Astrocyte (in vitro differentiated cells and primary cell): ENCODE measurements at regions not wholly inside any gene's neighbourhood (a gene's known extent, or its start where the extent isn't known, plus 50 kb on each side); places are given as distances from the start of the nearest gene placed in this dataset.

Experiments
- DNase-seq: peaks from one replicate; pipeline ENCODE4 v3.0.0-alpha.2; 2010; ENCODE audit warnings: low read depth
- FAIRE-seq: peaks from 2 replicates; lab custom pipeline; 2011; peaks lifted over from hg19 to GRCh38; lab: Jason Lieb, UNC
- H2AFZ ChIP-seq: 2 replicates; pipeline ENCODE4 v1.6.0; 2012; ENCODE audit warnings: low read depth, low read length, inconsistent platforms
- H3K27ac ChIP-seq: 2 replicates; pipeline ENCODE4 v1.5.1; 2011; ENCODE audit warnings: low read depth, low read length, inconsistent platforms
- H3K27me3 ChIP-seq: 2 replicates; pipeline ENCODE4 v1.6.0; 2011; ENCODE audit warnings: low read length, inconsistent platforms; ENCODE audit not compliant: insufficient read depth
- H3K36me3 ChIP-seq: 2 replicates; pipeline ENCODE4 v1.5.1; 2011; ENCODE audit warnings: low read length, inconsistent platforms; ENCODE audit not compliant: insufficient read depth
- H3K4me1 ChIP-seq: 2 replicates; pipeline ENCODE4 v1.5.1; 2011; ENCODE audit warnings: low read length, inconsistent platforms; ENCODE audit not compliant: insufficient read depth
- H3K4me2 ChIP-seq: 2 replicates; pipeline ENCODE4 v1.6.0; 2012; ENCODE audit warnings: low read length, inconsistent platforms
- H3K4me3 ChIP-seq: 2 replicates; pipeline ENCODE4 v1.5.1; 2011; ENCODE audit warnings: low read depth, mild to moderate bottlenecking, low read length, inconsistent platforms; ENCODE audit not compliant: insufficient read depth
- H3K79me2 ChIP-seq: 2 replicates; pipeline ENCODE4 v1.6.0; 2012; ENCODE audit warnings: mild to moderate bottlenecking, low read length, inconsistent platforms; ENCODE audit not compliant: insufficient read depth
- H3K9ac ChIP-seq: 2 replicates; pipeline ENCODE4 v1.6.0; 2012; ENCODE audit warnings: mild to moderate bottlenecking, low read length, inconsistent platforms
- H3K9me3 ChIP-seq: 2 replicates; pipeline ENCODE4 v1.5.1; 2012; ENCODE audit warnings: low read depth, mild to moderate bottlenecking, low read length, inconsistent platforms; ENCODE audit not compliant: insufficient read depth
- H4K20me1 ChIP-seq: 2 replicates; pipeline ENCODE4 v1.6.0; 2012; ENCODE audit warnings: low read length, inconsistent platforms; ENCODE audit not compliant: insufficient read depth
- H3K27ac Mint-ChIP-seq: one replicate; pipeline ENCODE4 v1.8.0; 2021; ENCODE audit warnings: mild to moderate bottlenecking, mixed read lengths; ENCODE audit not compliant: unreplicated experiment
- H3K27me3 Mint-ChIP-seq: one replicate; pipeline ENCODE4 v1.8.0; 2021; ENCODE audit warnings: low read depth, mixed read lengths; ENCODE audit not compliant: unreplicated experiment
- H3K36me3 Mint-ChIP-seq: one replicate; pipeline ENCODE4 v1.8.0; 2021; ENCODE audit warnings: low read depth, mixed read lengths; ENCODE audit not compliant: unreplicated experiment
- H3K4me1 Mint-ChIP-seq: one replicate; pipeline ENCODE4 v1.8.0; 2021; ENCODE audit warnings: low read depth, mixed read lengths; ENCODE audit not compliant: unreplicated experiment
- H3K4me3 Mint-ChIP-seq: one replicate; pipeline ENCODE4 v1.8.0; 2021; ENCODE audit warnings: mild to moderate bottlenecking, moderate library complexity, mixed read lengths; ENCODE audit not compliant: unreplicated experiment
- H3K9me3 Mint-ChIP-seq: one replicate; pipeline ENCODE4 v1.8.0; 2021; ENCODE audit warnings: mild to moderate bottlenecking, mixed read lengths; ENCODE audit not compliant: unreplicated experiment
- CTCF ChIP-seq: IDR thresholded peaks from 2 replicates; pipeline ENCODE4 v1.5.1; 2011; ENCODE audit warnings: low read depth, mild to moderate bottlenecking, inconsistent platforms, low read length, moderate library complexity; ENCODE audit not compliant: insufficient read depth
- EZH2 ChIP-seq: IDR thresholded peaks from 2 replicates; pipeline ENCODE4 v1.6.1; 2012; ENCODE audit warnings: mild to moderate bottlenecking, low read length, inconsistent platforms; ENCODE audit not compliant: insufficient read depth

GRCh38 chr3:163768048-163768447 lies 1310.2 kb downstream of the SI start:
- Histone ChIP-seq H3K9me3 (no peaks in the 10 kb centered on the region), H3K79me2 (no peaks in the 10 kb centered on the region), H3K4me3 (no peak overlapping the region), H4K20me1 (no peaks in the 10 kb centered on the region), H3K4me1 (no peaks in the 10 kb centered on the region), H2AFZ (no peak overlapping the region), H3K27me3 (no peaks in the 10 kb centered on the region), H3K9ac (no peak overlapping the region), H3K36me3 (no peaks in the 10 kb centered on the region), H3K27ac (no peak overlapping the region), H3K4me2 (no peak overlapping the region)
- H3K4me3 Mint-ChIP-seq, result no peak overlapping the region
- no peak for FAIRE-seq
- no peak for DNase-seq
- no peak for TF ChIP-seq EZH2
- TF ChIP-seq CTCF, result no peak
- no peak overlapping the region for H3K27ac Mint-ChIP-seq
- H3K9me3 Mint-ChIP-seq, result peaks cover under 1% of the 10 kb centered on the region
- no peaks in the 10 kb centered on the region for H3K4me1 Mint-ChIP-seq
- no peaks in the 10 kb centered on the region for H3K27me3 Mint-ChIP-seq
- no peaks in the 10 kb centered on the region for H3K36me3 Mint-ChIP-seq

GRCh38 chr3:163766112-163766511 lies 1312.2 kb downstream of the SI start:
- Mint-ChIP-seq H3K36me3 (no peaks in the 10 kb centered on the region), H3K9me3 (no peaks in the 10 kb centered on the region), H3K27ac (no peak overlapping the region), H3K4me1 (no peaks in the 10 kb centered on the region), H3K4me3 (no peak overlapping the region), H3K27me3 (no peaks in the 10 kb centered on the region)
- no peak overlapping the region for H3K9ac ChIP-seq
- no peaks in the 10 kb centered on the region for H3K4me1 ChIP-seq
- H3K27ac ChIP-seq, result no peak overlapping the region
- no peaks in the 10 kb centered on the region for H3K36me3 ChIP-seq
- no peaks in the 10 kb centered on the region for H3K27me3 ChIP-seq
- TF ChIP-seq CTCF, result no peak
- no peak for TF ChIP-seq EZH2
- no peaks in the 10 kb centered on the region for H4K20me1 ChIP-seq
- H3K9me3 ChIP-seq, result no peaks in the 10 kb centered on the region
- no peak overlapping the region for H2AFZ ChIP-seq
- DNase-seq (no peak), FAIRE-seq (no peak)
- H3K79me2 ChIP-seq, result no peaks in the 10 kb centered on the region
- H3K4me2 ChIP-seq, result no peak overlapping the region
- no peak overlapping the region for H3K4me3 ChIP-seq

- Mint-ChIP-seq H3K27me3 (no peaks in the 10 kb centered on the region), H3K27ac (no peak overlapping the region), H3K9me3 (peaks cover 12% of the 10 kb centered on the region), H3K4me3 (no peak overlapping the region), H3K36me3 (no peaks in the 10 kb centered on the region), H3K4me1 (no peaks in the 10 kb centered on the region)
- Histone ChIP-seq H3K27ac (no peak overlapping the region), H3K4me2 (no peak overlapping the region), H3K4me1 (no peaks in the 10 kb centered on the region), H4K20me1 (no peaks in the 10 kb centered on the region), H3K9ac (no peak overlapping the region), H3K4me3 (no peak overlapping the region), H3K27me3 (no peaks in the 10 kb centered on the region), H3K36me3 (no peaks in the 10 kb centered on the region), H3K79me2 (no peaks in the 10 kb centered on the region), H2AFZ (no peak overlapping the region), H3K9me3 (peaks cover 7% of the 10 kb centered on the region)
- no peak for DNase-seq
- no peak for TF ChIP-seq CTCF
- no peak for TF ChIP-seq EZH2
- FAIRE-seq, result no peak
These were observed 1325.3 kb downstream of the SI start for GRCh38 chr3:163753033-163753432.
